GM06990 (cell line): ENCODE measurements at regions not wholly inside any gene's neighbourhood (a gene's known extent, or its start where the extent isn't known, plus 50 kb on each side); places are given as distances from the start of the nearest gene placed in this dataset.

Source experiments
- DNase-seq: peaks from one replicate; pipeline ENCODE4 v3.0.0-alpha.2; 2011; ENCODE audit not compliant: insufficient read length; ENCODE audit errors: extremely low read depth
- H3K27me3 ChIP-seq: replicated peaks from 2 replicates; pipeline ENCODE4 v1.6.0; 2011; ENCODE audit warnings: low read length; ENCODE audit not compliant: control insufficient read depth, insufficient read depth
- H3K36me3 ChIP-seq: 2 replicates; pipeline ENCODE4 v1.5.1; 2011; ENCODE audit warnings: low read length; ENCODE audit not compliant: control insufficient read depth, insufficient read depth
- H3K4me3 ChIP-seq: replicated peaks from 2 replicates; pipeline ENCODE4 v1.5.1; 2011; ENCODE audit warnings: low read depth, mild to moderate bottlenecking, control low read depth, low read length
- TF ChIP-seq, protein P1 (sequence below): IDR thresholded peaks from 2 replicates; pipeline ENCODE4 v1.5.1; 2011; ENCODE audit warnings: low read length, control low read depth, mild to moderate bottlenecking, inconsistent platforms; ENCODE audit not compliant: insufficient read depth, poor library complexity, severe bottlenecking

DNA sequence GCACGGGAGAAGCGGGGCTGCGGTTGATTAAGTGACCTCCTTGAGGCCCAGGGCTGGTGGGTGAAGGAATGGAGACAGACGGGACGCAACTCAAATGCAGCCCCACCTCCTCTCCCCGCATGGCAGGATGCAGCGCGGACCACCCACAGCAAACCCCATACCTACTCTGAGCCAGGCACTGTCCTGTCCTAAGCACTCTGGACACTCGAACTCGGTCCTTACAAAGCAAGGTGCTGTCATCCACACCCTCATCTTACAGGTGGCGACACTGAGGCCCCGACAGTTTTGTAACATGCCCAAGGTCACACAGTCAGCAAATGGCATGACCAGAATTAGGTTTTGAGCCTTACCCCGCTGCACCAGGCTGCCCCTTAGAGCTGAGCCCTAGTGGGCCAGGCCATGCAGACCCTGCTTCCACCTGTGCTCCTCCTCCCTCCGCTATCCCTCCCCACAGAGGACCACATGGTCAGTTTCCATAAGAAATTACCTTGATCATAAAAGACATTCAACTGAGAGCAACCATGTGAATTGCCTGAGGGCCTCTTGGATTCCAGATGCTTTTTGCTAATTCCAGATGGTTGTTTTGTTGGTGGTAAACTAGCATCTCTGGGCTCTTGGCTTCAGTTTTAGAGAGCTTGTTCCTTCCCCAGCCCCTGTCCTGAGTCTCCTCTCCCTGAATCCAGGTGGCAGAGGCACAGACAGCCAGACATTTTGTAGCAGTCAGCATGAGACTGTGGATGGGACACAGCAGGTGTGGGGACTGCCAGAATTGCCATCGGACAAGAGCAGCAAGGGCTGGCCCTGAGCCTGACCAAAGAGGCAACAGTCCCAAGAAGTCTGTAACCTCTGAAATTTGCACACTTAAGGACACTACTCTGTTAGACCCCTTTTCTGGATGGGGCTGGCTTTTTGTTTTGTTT is 171.9 kb upstream of the PMEPA1 start:
- Histone ChIP-seq H3K27me3 (peaks cover 1% of the 10 kb centered on the region; the same call in 1 of the 2 replicates), H3K4me3 (no peak overlapping the region), H3K36me3 (no peaks in the 10 kb centered on the region)
- DNase-seq: no peak
- TF ChIP-seq, protein P1, sequence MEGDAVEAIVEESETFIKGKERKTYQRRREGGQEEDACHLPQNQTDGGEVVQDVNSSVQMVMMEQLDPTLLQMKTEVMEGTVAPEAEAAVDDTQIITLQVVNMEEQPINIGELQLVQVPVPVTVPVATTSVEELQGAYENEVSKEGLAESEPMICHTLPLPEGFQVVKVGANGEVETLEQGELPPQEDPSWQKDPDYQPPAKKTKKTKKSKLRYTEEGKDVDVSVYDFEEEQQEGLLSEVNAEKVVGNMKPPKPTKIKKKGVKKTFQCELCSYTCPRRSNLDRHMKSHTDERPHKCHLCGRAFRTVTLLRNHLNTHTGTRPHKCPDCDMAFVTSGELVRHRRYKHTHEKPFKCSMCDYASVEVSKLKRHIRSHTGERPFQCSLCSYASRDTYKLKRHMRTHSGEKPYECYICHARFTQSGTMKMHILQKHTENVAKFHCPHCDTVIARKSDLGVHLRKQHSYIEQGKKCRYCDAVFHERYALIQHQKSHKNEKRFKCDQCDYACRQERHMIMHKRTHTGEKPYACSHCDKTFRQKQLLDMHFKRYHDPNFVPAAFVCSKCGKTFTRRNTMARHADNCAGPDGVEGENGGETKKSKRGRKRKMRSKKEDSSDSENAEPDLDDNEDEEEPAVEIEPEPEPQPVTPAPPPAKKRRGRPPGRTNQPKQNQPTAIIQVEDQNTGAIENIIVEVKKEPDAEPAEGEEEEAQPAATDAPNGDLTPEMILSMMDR: no peak

GRCh38 chr20:57880571-57880892 is 170.7 kb upstream of the PMEPA1 start:
- no peak overlapping the region for H3K4me3 ChIP-seq
- DNase-seq: no peak
- no peaks in the 10 kb centered on the region for H3K36me3 ChIP-seq
- TF ChIP-seq, protein P1: no peak
- peaks cover 1% of the 10 kb centered on the region; the same call in 1 of the 2 replicates for H3K27me3 ChIP-seq

DNA sequence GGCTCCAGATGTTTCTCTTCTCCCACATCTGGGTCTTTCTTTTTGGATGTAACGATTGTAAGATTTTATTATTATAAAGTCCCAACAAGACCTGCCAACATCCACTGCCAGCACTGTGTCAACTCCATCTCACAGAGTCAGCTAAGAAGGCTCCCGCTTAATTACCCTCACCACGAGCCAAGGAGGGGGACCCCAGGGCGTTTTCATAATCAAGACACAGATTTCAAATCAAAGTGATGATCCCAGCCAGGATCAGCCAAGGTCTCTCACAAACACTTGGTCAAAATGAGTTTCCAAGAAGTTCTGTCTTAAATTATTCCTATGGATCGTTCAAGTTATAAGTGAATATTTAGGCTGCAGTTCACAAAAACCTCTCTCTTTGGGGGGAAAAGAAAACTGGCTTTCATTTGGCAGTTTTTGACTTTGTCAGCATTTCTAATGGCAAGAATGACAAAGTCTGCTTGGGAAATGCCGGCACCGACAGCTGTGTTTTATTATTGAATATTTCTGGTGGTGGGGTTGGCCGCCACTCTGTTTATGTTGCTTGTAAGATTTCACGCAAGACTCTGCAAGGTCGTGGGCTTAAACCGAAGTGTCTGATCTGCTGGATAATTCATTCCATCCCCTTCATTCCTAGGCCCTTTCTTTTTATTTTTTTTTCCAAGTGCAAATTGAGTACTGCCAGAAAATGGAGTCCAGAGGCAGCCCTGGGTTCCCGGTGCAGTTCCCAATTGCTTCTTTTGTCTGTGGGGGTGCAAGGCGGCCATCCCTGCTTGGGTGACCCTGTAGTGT is 170.2 kb upstream of the PMEPA1 start:
- TF ChIP-seq, protein P1: no peak
- Histone ChIP-seq H3K36me3 (no peaks in the 10 kb centered on the region), H3K4me3 (no peak overlapping the region), H3K27me3 (peaks cover 1% of the 10 kb centered on the region; the same call in 1 of the 2 replicates)
- DNase-seq: no peak

GRCh38 chr20:57879437-57879778 is 169.6 kb upstream of the PMEPA1 start:
- TF ChIP-seq, protein P1: no peak

GRCh38 chr20:57878786-57879424 is 169.1 kb upstream of the PMEPA1 start:
- DNase-seq: no peak
- H3K27me3 ChIP-seq: peaks cover 1% of the 10 kb centered on the region; the same call in 1 of the 2 replicates
- TF ChIP-seq, protein P1: no peak
- H3K4me3 ChIP-seq: no peak overlapping the region
- H3K36me3 ChIP-seq: no peaks in the 10 kb centered on the region

More at GRCh38 chr20:57879437-57879778, 169.6 kb upstream of the PMEPA1 start:
- DNase-seq: no peak
- Histone ChIP-seq H3K36me3 (no peaks in the 10 kb centered on the region), H3K4me3 (no peak overlapping the region), H3K27me3 (peaks cover 1% of the 10 kb centered on the region; the same call in 1 of the 2 replicates)
